ENCODE measurements at regions not wholly inside any gene's neighbourhood (a gene's known extent, or its start where the extent isn't known, plus 50 kb on each side); places are given as distances from the start of the nearest gene placed in this dataset.
A peak's percentile ranks its signal among the peaks of the same experiment; 100 is the strongest.
"Not testable (repeated sequence)": the region's sequence is repeated elsewhere in the genome, so short reads cannot be mapped to it uniquely, and the experiment has no call there.

DNA sequence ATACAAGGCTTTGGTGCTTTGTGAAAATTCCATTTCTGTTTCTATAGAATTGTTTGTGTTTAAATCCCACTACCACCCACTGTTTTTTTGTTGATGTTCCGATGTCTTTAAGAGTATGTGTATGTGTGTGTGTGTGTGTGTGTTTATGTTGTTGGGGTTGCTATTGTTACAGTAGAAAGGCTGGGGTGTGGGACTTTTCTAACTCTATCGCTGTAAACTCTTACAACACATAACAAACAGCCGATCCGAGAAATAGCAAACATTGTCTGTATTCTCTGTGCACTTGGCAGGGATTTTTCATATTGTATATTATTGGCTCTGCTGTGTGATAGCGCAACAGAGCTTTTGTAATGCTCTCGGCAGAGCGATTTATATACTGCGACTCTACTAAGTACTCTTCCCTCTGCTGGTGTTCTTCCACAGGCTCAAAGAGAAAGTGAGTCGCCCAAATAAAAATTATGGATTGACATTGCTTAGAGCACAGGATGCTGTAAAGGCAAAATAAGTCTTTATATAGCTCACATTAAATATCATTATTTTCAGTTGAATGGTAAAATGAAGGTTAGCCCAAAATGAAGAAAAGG, 492.2 kb upstream of the ARRDC3 start:
- DNase-seq = no peak

GRCh38 chr5:91867799-91868198, 484.7 kb upstream of the ARRDC3 start:
- DNase-seq = no peak

DNA sequence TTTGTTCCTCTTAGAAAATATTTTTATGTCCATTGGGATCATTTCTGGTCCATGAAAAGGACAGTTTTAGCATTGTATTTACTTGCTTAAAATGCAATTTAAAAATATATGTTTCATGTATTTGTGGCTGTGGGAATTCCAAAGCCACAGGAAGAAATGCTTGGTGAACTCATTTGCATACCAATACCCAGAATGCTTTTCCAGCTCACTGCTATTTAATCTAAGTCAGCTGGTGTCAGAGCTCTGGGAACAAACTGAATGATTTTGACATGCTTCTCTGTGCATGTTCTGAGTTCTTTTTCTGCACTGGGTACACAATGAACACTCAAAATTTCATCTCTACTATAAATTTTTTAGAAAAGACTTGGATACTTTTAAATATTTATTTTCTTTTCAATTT, 482.8 kb upstream of the ARRDC3 start:
- no peak for DNase-seq

DNA sequence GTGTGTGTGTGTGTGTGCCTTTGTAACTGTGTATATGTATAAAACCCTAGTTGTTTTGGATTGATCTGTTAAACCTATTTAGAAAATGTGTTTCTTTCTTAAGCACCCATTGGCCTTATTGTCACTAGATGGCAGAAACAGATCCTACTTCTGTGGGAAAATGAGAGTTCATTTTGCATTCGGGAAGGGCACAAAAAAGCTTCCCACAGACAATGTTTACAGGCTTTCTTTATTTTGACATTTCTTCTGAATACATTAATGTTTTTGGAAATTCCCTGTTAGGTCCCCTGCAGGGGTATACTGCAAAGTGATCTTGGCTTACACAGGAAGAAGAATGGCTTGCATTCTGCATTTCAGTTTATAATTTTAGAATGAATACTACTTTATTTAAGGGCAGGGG, 481.8 kb upstream of the ARRDC3 start:
- no peak for DNase-seq

DNA sequence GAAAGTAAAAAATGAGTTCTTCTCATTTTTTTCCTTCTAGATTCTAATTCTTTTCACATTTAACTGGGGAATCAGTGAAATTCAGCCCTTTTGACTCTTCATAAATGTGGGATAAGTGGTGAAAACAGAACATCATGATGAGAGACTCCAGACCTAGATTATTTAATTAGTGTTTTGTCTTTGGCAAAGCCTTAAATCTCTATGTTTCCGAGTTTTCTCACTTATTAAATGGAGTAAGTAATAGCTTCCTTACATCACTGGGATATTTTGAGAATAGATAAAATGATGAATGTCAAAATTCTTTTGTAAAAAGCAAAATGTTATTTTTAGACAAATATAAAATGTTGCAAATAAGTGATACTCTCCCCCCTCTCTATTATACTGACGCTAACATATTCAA, 468.6 kb upstream of the ARRDC3 start:
- DNase-seq = no peak

DNA sequence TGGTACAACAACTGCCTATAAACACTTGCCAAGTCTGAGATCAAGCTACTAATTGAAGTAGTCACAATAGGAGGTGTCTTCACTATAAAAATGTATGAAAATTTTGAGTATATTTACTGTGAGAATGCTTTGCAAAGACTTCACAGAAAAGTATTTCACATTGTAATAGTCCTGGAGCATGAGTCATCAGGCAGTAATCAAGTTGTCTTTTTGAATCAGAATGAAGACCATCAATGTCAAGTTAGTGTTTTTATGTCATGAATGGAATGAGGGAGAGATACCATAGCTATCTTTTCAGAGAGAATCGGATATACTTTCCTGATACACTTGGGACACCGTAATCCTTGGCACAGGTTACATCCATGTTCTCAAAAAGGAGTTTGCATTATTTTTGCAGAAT, 466.9 kb upstream of the ARRDC3 start:
- no peak for DNase-seq

DNA sequence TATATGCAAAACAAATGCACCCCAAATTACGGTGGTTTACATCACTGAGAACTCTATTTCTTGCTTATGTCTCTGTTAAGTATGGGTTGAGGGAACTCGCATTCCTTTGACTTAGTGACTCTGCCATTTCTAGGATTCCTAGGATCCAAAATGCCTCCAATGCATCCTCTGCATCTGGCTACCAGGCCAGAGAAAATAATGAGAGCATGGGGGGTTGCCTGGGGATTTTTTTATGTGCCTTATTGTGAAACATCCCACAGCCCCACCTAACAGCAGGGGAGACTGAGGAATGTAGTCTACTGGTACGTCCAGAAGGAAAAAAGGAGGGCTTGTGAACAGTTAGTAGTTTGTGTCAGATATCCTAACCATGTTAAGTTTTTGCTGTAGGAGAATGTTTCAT, 466.0 kb upstream of the ARRDC3 start:
- no peak for DNase-seq

DNA sequence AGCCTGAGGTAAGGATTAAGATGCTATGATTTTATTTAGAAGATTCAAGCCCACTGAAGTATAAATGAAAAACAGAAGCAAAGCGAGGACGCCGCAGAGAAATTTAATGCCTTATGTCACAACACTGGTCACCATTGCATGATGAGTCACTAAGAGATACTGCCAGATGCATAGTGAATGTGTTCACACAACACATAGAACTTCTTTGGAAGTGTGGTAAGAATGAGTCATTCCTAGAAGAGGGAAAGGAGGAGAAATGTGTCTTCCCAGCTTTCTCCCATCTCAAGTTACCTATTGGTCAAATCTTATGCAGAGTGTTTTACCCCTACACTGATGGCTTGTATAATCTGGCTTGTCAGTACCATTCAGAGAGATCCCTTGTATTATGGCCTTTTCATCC, 465.3 kb upstream of the ARRDC3 start:
- no peak for DNase-seq

DNA sequence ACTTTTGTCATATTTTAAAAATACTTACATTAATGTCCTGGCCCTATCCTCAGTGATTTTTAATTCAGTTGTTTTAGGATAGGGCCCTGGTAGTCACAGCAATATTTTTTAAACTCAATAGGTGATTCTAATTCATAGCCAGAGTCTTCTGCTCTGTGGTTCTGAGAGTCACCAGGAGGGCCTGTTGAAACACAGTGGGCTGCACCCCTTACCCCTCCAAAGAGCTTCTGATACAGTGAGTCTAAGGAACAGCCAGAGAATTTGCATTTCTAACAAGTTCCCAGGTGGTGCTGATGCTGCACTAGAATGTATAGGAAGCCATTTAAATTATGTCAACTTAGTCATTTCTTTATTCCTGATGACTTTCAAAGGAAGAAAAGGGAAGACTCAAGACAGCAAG, 458.3 kb upstream of the ARRDC3 start:
- no peak for DNase-seq

GRCh38 chr5:91840412-91840811, 457.3 kb upstream of the ARRDC3 start:
- no peak for DNase-seq

- peak; percentile 19 for DNase-seq
Measured at GRCh38 chr5:91839721-91840120, 456.6 kb upstream of the ARRDC3 start.

GRCh38 chr5:91839233-91839632, 456.1 kb upstream of the ARRDC3 start:
- no peak for DNase-seq

DNA sequence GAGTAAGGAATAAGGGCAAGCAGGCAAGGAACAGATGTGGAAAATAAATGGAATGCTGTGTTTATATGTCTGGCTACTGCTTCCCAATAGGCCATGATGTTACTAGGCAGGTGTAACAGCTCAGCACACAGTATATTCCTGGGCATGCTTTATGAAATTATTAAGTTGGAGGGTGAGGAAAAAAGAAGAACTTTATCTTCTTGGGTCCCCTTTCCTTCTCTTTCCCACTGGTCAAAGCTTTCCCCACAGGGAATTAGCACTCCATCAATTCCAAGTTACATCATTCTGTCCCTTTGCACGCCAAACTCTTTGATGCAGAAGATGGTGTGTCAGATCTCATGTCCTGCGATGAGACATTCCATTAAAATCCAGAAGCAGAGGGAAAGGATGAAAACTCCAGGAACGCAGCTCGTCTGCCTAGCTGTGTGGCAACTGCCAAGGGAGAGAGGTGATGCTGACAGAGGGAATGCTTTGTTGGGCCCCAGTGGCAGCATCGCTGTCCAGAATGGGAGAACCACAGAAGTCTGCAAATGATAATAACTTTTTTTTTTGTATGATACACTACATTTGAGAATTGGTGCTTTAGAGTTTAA, 447.3 kb upstream of the ARRDC3 start:
- no peak for DNase-seq

DNA sequence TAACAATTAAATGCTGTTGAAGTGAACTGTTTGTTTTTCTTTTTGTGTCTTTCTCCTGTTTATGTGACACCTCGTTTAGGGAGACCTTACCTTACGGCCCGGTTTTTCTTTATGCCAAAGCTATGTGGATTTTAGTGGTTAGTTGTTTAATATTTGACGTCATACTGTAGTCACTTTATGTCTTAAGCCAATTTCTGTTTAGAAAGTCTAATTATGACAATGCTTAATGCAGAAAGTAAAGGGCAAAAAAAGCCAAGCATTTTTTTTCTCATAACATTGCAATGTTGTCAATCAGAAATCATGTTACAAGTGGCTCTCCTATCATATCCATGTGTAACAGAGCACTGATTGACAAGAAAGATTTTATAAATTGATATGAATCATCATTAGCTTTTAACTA, 442.5 kb upstream of the ARRDC3 start:
- DNase-seq = no peak

DNA sequence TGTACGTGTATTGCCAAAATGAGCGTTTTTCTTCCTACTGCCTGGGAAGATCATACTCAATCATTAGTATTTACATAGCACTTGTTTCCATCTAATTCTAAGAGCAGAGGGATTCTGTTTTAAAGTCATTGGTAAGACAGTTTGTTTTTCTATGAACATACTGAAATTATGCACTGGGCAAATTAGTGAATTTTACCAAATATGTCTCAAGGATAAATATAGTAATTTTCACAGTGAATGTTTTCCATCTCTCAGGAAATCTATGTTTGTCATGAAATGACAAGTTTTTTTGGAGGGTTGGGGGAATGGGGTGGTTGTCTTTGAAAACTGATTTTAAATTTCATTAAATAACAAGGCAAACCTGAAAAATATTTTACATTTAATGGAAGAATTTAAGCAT, 441.3 kb upstream of the ARRDC3 start:
- no peak for DNase-seq

- no peak for DNase-seq
Measured at GRCh38 chr5:91820874-91821273, 437.8 kb upstream of the ARRDC3 start.

GRCh38 chr5:91816681-91817080, 433.6 kb upstream of the ARRDC3 start:
- DNase-seq = no peak

- DNase-seq = no peak
Measured at GRCh38 chr5:91797576-91797975, 414.5 kb upstream of the ARRDC3 start.

- DNase-seq = no peak
Measured at GRCh38 chr5:91794856-91795548, 411.9 kb upstream of the ARRDC3 start.

DNA sequence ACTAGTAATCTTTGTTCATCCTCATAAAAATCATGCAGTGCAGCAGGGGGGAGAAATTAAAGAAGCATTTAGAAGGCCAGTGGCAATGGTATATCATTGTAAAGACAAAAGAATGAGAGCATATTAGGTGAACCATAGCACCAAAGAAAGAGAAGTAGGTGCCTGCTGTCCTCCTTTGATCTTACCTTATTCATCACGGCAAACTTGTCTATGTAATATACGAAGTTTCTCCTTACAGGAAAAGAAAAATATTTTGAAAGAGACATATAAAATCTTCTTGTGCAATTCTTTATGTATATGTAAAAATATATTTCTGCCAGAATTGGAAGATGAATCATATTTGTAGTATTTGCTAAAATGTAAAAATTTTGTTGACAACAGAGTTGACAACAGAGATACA, 411.3 kb upstream of the ARRDC3 start:
- no peak for DNase-seq

GRCh38 chr5:91787718-91788117, 404.6 kb upstream of the ARRDC3 start:
- no peak for DNase-seq

- DNase-seq = no peak
Measured at GRCh38 chr5:91777671-91778070, 394.6 kb upstream of the ARRDC3 start.

DNA sequence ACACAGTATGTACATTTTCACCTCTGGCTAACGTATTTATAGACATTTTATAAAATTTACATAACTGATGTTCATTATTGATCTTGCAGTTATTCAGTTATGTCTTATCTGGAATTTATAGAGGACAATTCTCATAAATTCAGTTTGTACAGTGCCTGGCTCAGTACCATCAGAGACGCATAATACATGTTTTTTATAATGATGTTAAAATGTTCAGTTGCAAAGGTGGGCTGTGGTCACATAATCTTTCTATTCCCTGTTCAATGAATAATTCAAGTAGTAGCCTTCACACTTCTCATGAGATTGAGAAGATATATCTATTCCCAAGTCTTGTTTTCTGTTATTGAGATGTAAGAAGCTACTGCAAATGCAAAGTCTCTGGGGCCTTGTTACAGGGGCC, 393.1 kb upstream of the ARRDC3 start:
- DNase-seq = no peak

DNA sequence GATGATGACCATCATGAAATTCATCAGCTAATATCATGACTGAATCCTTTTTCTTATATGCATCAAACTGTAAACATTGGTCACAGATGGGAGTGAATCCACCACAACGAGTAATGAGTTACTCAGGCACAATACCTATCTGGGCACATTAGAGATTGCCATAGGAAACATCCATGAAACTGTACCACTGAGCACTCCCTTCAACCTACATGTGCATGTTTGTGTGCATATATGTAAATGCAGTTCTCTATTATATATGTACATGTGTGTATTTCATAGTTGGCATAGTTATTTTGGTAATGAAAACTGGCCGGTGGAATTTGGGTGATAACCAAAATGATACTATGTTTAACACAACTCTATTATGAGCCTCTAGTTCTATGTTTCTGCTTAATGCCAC, 387.3 kb upstream of the ARRDC3 start:
- DNase-seq = no peak

DNA sequence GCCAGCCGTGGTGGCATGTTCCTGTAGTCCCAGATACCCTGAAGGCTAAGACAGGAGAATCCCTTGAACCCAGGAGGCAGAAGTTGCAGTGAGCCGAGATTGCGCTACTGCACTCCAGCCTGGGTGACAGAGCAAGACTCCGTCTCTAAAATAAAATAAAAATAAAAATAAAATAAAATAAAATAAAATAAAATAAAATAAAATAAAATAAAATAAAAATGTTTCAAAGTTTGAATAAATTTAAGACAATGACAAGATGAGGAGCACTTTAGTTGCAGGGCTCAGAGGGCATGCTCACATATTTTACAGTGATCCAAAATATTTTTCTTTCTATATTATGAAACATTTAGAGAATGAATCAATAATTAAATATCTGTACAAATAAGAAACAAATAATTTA, 374.3 kb upstream of the ARRDC3 start:
- not testable (repeated sequence) for DNase-seq

Measured in NCI-H2171 treated with DMSO at 0.1 percent for 48 hours (cell line).